SK-N-SH treated with all-trans-retinoic acid at 6 μM for 48 hours (cell line): ENCODE measurements at regions not wholly inside any gene's neighbourhood (a gene's known extent, or its start where the extent isn't known, plus 50 kb on each side); places are given as distances from the start of the nearest gene placed in this dataset.

Experiments
- ATAC-seq: fragments of 200-7000 bp; cut with Tn5 transposase; 3 replicates; pipeline ENCODE4 v1.9.1; 2020; ENCODE audit warnings: mild to moderate bottlenecking, moderate library complexity
- ARNTL ChIP-seq: fragments of 450-650 bp; formaldehyde crosslinking; IDR thresholded peaks from 2 replicates; pipeline ENCODE4 v1.5.0; 2020; ENCODE audit warnings: low read depth, mild to moderate bottlenecking, moderate library complexity, borderline replicate concordance
- BACH2 ChIP-seq: fragments of 250-450 bp; sonication (Bioruptor Pico); IDR thresholded peaks from 2 replicates; pipeline ENCODE4 v1.9.0; 2021; ENCODE audit warnings: mild to moderate bottlenecking, borderline replicate concordance
- CSDC2 ChIP-seq: fragments of 250-450 bp; sonication (Bioruptor Pico); IDR thresholded peaks from 2 replicates; pipeline ENCODE4 v1.5.0; 2020; ENCODE audit warnings: mild to moderate bottlenecking, moderate library complexity
- ESRRG ChIP-seq: fragments of 250-450 bp; sonication (Bioruptor Pico); IDR thresholded peaks from 2 replicates; pipeline ENCODE4 v1.6.1; 2021; ENCODE audit warnings: mild to moderate bottlenecking
- GLIS3 ChIP-seq: fragments of 250-450 bp; sonication (Bioruptor Pico); IDR thresholded peaks from 2 replicates; pipeline ENCODE4 v1.5.0; 2020; ENCODE audit warnings: mild to moderate bottlenecking, moderate library complexity
- ISL1 ChIP-seq: fragments of 250-450 bp; sonication (Bioruptor Pico); IDR thresholded peaks from 2 replicates; pipeline ENCODE4 v2.1.2; 2022; ENCODE audit warnings: mild to moderate bottlenecking, moderate library complexity
- OSR1 ChIP-seq: fragments of 250-450 bp; sonication (Bioruptor Pico); IDR thresholded peaks from 2 replicates; pipeline ENCODE4 v1.8.0; 2022; ENCODE audit warnings: moderate library complexity, mild to moderate bottlenecking, inconsistent platforms
- PPARA ChIP-seq: fragments of 250-450 bp; sonication (Bioruptor Pico); IDR thresholded peaks from 2 replicates; pipeline ENCODE4 v1.5.0; 2020; ENCODE audit warnings: mild to moderate bottlenecking, borderline replicate concordance
- RARB ChIP-seq: fragments of 250-450 bp; sonication (Bioruptor Pico); IDR thresholded peaks from 2 replicates; pipeline ENCODE4 v1.8.0; 2021; ENCODE audit warnings: mild to moderate bottlenecking, moderate library complexity
- SNAI2 ChIP-seq: fragments of 250-450 bp; sonication (Bioruptor Pico); IDR thresholded peaks from 2 replicates; pipeline ENCODE4 v1.5.0; 2020; ENCODE audit warnings: mild to moderate bottlenecking, moderate library complexity
- TCF4 ChIP-seq: fragments of 250-450 bp; sonication (Bioruptor Pico); IDR thresholded peaks from 2 replicates; pipeline ENCODE4 v1.8.0; 2021; ENCODE audit warnings: mild to moderate bottlenecking, moderate library complexity, borderline replicate concordance
- TOX ChIP-seq: fragments of 250-450 bp; sonication (Bioruptor Pico); IDR thresholded peaks from 2 replicates; pipeline ENCODE4 v1.8.0; 2021; ENCODE audit warnings: mild to moderate bottlenecking, moderate library complexity, borderline replicate concordance
- ZFP30 ChIP-seq: fragments of 450-650 bp; formaldehyde crosslinking; IDR thresholded peaks from 2 replicates; pipeline ENCODE4 v1.5.0; 2022; ENCODE audit warnings: mild to moderate bottlenecking, moderate library complexity
- ZNF565 ChIP-seq: fragments of 450-650 bp; formaldehyde crosslinking; conservative IDR thresholded peaks from 2 replicates; pipeline ENCODE4 v1.5.0; 2020; ENCODE audit warnings: low read depth, mild to moderate bottlenecking, moderate library complexity
- ZNF70 ChIP-seq: fragments of 450-650 bp; formaldehyde crosslinking; IDR thresholded peaks from 2 replicates; pipeline ENCODE4 v1.5.0; 2020; ENCODE audit warnings: mild to moderate bottlenecking, moderate library complexity
- TF ChIP-seq, protein P1 (sequence below): fragments of 250-450 bp; sonication (Bioruptor Pico); IDR thresholded peaks from 2 replicates; pipeline ENCODE4 v1.8.0; 2021; ENCODE audit warnings: low read depth, mild to moderate bottlenecking, moderate library complexity, borderline replicate concordance
- TF ChIP-seq, protein P2 (sequence below): fragments of 250-450 bp; sonication (Bioruptor Pico); IDR thresholded peaks from 2 replicates; pipeline ENCODE4 v1.5.1; 2020; ENCODE audit warnings: low read depth, mild to moderate bottlenecking, moderate library complexity
- TF ChIP-seq, protein P3 (sequence below): fragments of 250-450 bp; sonication (Bioruptor Pico); IDR thresholded peaks from 2 replicates; pipeline ENCODE4 v1.5.1; 2021; ENCODE audit warnings: mild to moderate bottlenecking, moderate library complexity
- TF ChIP-seq, protein P4 (sequence below): fragments of 250-450 bp; sonication (Bioruptor Pico); IDR thresholded peaks from 2 replicates; pipeline ENCODE4 v1.5.0; 2020; ENCODE audit warnings: mild to moderate bottlenecking, moderate library complexity
- TF ChIP-seq, protein P5 (sequence below): fragments of 250-450 bp; sonication (Bioruptor Pico); IDR thresholded peaks from 2 replicates; pipeline ENCODE4 v1.8.0; 2020; ENCODE audit warnings: mild to moderate bottlenecking, moderate library complexity, borderline replicate concordance

DNA sequence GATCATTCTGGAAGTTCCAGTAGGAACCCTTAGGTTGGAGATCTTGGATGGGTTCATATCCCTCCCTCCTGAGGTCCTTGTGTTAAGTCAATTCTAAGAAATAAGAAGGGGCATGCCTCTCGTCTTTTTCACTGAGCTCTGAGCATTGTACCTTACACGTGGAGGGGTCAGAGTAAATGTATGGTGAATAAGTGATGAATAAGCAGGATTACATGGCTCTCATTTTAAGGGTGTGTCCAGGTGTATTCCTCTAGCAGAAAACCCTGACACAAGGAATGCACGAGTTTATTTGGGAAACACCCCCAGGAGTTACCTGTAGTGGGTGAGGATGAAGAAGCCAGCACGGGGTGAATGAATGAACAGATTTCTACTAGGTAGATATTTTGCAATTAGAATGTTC is 400.2 kb downstream of the KIF16B start:
- TF ChIP-seq ARNTL (CRISPR knock-in tag) (no peak), ISL1 (CRISPR knock-in tag) (no peak), ZNF70 (no peak), TCF4 (CRISPR knock-in tag) (no peak), OSR1 (CRISPR knock-in tag) (no peak), SNAI2 (CRISPR knock-in tag) (no peak), BACH2 (CRISPR knock-in tag) (no peak), GLIS3 (CRISPR knock-in tag) (no peak), TOX (CRISPR knock-in tag) (no peak)
- TF ChIP-seq, protein P1, sequence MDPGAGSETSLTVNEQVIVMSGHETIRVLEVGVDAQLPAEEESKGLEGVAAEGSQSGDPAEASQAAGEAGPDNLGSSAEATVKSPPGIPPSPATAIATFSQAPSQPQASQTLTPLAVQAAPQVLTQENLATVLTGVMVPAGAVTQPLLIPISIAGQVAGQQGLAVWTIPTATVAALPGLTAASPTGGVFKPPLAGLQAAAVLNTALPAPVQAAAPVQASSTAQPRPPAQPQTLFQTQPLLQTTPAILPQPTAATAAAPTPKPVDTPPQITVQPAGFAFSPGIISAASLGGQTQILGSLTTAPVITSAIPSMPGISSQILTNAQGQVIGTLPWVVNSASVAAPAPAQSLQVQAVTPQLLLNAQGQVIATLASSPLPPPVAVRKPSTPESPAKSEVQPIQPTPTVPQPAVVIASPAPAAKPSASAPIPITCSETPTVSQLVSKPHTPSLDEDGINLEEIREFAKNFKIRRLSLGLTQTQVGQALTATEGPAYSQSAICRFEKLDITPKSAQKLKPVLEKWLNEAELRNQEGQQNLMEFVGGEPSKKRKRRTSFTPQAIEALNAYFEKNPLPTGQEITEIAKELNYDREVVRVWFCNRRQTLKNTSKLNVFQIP (CRISPR knock-in tag): no peak
- TF ChIP-seq, protein P2, sequence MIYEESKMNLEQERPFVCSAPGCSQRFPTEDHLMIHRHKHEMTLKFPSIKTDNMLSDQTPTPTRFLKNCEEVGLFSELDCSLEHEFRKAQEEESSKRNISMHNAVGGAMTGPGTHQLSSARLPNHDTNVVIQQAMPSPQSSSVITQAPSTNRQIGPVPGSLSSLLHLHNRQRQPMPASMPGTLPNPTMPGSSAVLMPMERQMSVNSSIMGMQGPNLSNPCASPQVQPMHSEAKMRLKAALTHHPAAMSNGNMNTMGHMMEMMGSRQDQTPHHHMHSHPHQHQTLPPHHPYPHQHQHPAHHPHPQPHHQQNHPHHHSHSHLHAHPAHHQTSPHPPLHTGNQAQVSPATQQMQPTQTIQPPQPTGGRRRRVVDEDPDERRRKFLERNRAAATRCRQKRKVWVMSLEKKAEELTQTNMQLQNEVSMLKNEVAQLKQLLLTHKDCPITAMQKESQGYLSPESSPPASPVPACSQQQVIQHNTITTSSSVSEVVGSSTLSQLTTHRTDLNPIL (CRISPR knock-in tag): no peak
- TF ChIP-seq, protein P3, sequence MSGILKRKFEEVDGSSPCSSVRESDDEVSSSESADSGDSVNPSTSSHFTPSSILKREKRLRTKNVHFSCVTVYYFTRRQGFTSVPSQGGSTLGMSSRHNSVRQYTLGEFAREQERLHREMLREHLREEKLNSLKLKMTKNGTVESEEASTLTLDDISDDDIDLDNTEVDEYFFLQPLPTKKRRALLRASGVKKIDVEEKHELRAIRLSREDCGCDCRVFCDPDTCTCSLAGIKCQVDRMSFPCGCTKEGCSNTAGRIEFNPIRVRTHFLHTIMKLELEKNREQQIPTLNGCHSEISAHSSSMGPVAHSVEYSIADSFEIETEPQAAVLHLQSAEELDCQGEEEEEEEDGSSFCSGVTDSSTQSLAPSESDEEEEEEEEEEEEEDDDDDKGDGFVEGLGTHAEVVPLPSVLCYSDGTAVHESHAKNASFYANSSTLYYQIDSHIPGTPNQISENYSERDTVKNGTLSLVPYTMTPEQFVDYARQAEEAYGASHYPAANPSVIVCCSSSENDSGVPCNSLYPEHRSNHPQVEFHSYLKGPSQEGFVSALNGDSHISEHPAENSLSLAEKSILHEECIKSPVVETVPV (CRISPR knock-in tag): no peak
- TF ChIP-seq, all 23 proteins: peak for 0
- ATAC-seq: no peak

DNA sequence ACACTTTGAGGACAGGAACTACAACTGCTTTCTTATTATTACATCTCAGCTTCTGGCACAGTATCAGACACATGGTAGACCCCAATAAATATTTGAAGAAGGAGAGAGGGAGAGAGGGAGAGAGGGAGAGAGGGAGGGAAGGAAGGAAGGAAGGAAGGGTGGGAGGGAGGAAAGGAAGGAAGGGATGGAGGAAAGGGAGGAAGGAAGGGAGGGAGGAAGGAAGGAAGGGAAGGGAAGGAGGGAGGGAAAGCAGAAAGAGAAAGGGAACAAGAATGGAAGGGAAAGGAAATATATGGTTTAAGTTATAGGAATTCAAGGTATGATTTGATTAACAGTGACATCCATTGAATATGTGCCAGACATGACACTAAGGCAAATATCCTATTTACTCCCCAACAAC is 402.1 kb downstream of the KIF16B start:
- no peak for ATAC-seq

DNA sequence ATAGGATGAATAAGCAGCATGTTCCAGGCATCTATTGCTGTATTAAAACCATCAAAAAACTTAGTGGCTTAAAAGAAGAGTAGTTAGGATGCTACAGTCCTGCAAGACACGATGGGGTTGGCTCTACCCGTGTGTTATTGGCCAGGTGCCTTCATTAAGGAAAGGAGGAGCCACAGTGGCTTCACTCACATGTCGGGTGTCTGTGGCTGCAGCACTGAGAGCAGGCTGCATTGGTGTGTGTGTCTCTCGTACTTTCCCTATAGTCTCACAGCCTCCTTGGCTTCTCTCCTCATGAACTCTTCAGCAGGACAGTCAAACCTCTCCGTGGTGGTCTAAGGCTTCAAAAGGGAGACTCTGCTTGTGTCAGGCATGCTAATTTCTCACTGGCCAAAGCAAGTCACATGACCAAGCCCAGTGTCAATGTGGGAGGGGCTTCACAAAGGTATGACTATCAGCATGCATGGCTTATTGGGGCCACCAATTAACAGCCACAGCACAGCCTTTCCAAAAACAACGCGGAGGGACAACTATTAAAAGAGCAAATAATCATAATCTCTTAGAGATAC is 402.8 kb downstream of the KIF16B start:
- TF ChIP-seq CSDC2: no peak
- TF ChIP-seq, protein P4, sequence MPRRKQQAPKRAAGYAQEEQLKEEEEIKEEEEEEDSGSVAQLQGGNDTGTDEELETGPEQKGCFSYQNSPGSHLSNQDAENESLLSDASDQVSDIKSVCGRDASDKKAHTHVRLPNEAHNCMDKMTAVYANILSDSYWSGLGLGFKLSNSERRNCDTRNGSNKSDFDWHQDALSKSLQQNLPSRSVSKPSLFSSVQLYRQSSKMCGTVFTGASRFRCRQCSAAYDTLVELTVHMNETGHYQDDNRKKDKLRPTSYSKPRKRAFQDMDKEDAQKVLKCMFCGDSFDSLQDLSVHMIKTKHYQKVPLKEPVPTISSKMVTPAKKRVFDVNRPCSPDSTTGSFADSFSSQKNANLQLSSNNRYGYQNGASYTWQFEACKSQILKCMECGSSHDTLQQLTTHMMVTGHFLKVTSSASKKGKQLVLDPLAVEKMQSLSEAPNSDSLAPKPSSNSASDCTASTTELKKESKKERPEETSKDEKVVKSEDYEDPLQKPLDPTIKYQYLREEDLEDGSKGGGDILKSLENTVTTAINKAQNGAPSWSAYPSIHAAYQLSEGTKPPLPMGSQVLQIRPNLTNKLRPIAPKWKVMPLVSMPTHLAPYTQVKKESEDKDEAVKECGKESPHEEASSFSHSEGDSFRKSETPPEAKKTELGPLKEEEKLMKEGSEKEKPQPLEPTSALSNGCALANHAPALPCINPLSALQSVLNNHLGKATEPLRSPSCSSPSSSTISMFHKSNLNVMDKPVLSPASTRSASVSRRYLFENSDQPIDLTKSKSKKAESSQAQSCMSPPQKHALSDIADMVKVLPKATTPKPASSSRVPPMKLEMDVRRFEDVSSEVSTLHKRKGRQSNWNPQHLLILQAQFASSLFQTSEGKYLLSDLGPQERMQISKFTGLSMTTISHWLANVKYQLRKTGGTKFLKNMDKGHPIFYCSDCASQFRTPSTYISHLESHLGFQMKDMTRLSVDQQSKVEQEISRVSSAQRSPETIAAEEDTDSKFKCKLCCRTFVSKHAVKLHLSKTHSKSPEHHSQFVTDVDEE (CRISPR knock-in tag): no peak
- no peak for TF ChIP-seq BACH2 (CRISPR knock-in tag)
- TF ChIP-seq PPARA (CRISPR knock-in tag): no peak
- TF ChIP-seq ISL1 (CRISPR knock-in tag): no peak
- TF ChIP-seq, protein P2 (CRISPR knock-in tag): no peak
- TF ChIP-seq SNAI2 (CRISPR knock-in tag): no peak
- no peak for TF ChIP-seq TOX (CRISPR knock-in tag)
- TF ChIP-seq RARB (CRISPR knock-in tag): no peak
- no peak for ATAC-seq

More for the DNA sequence above, 402.1 kb downstream of the KIF16B start:
- no peak for TF ChIP-seq ARNTL (CRISPR knock-in tag)
- no peak for TF ChIP-seq ZNF565 (CRISPR knock-in tag)
- TF ChIP-seq, protein P3 (CRISPR knock-in tag): no peak
- no peak for TF ChIP-seq OSR1 (CRISPR knock-in tag)
- no peak for TF ChIP-seq ZNF70
- TF ChIP-seq ZFP30: no peak
- TF ChIP-seq, protein P5, sequence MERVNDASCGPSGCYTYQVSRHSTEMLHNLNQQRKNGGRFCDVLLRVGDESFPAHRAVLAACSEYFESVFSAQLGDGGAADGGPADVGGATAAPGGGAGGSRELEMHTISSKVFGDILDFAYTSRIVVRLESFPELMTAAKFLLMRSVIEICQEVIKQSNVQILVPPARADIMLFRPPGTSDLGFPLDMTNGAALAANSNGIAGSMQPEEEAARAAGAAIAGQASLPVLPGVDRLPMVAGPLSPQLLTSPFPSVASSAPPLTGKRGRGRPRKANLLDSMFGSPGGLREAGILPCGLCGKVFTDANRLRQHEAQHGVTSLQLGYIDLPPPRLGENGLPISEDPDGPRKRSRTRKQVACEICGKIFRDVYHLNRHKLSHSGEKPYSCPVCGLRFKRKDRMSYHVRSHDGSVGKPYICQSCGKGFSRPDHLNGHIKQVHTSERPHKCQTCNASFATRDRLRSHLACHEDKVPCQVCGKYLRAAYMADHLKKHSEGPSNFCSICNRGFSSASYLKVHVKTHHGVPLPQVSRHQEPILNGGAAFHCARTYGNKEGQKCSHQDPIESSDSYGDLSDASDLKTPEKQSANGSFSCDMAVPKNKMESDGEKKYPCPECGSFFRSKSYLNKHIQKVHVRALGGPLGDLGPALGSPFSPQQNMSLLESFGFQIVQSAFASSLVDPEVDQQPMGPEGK (CRISPR knock-in tag): no peak
- no peak for TF ChIP-seq TCF4 (CRISPR knock-in tag)
- TF ChIP-seq ESRRG (CRISPR knock-in tag): no peak
